SK-N-SH (cell line): ENCODE measurements at regions not wholly inside any gene's neighbourhood (a gene's known extent, or its start where the extent isn't known, plus 50 kb on each side); places are given as distances from the start of the nearest gene placed in this dataset.

Source experiments
- EP300 ChIP-seq, 2 experiments: IDR thresholded peaks; 2 replicates each; pipeline versions ENCODE4 v1.4.0 to v1.6.1; 2012; ENCODE audit warnings: borderline replicate concordance in 1 of 2, low read depth in 1 of 2, low read length in 1 of 2
- EZH2phosphoT487 ChIP-seq: fragments of 200-600 bp; sonication (generic); IDR thresholded peaks from 2 replicates; pipeline ENCODE4 v1.6.1; 2017; ENCODE audit warnings: low read depth, mixed run types, mild to moderate bottlenecking, antibody characterized with exemption, moderate library complexity, borderline replicate concordance
- JUND ChIP-seq: IDR thresholded peaks from 2 replicates; pipeline ENCODE4 v1.4.0; 2012
- MXI1 ChIP-seq: IDR thresholded peaks from 2 replicates; pipeline ENCODE4 v1.6.1; 2012; ENCODE audit warnings: mild to moderate bottlenecking, low read depth, low read length, improper control_type of control experiment
- NFIC ChIP-seq: IDR thresholded peaks from 2 replicates; pipeline ENCODE4 v1.4.0; 2012; ENCODE audit warnings: borderline replicate concordance
- POLR2AphosphoS5 ChIP-seq: IDR thresholded peaks from 2 replicates; pipeline ENCODE4 v1.6.1; 2012; ENCODE audit warnings: low read depth, low read length
- TEAD4 ChIP-seq: IDR thresholded peaks from 2 replicates; pipeline ENCODE4 v1.4.0; 2012; ENCODE audit warnings: mild to moderate bottlenecking, borderline replicate concordance; ENCODE audit not compliant: insufficient read depth
- YY1 ChIP-seq: IDR thresholded peaks from 2 replicates; pipeline ENCODE4 v1.4.0; 2012; ENCODE audit warnings: low read depth, mild to moderate bottlenecking
- TF ChIP-seq, protein P1 (sequence below): fragments of 200-600 bp; sonication (generic); IDR thresholded peaks from 2 replicates; pipeline ENCODE4 v1.6.1; 2017; ENCODE audit warnings: antibody characterized with exemption, mild to moderate bottlenecking, moderate library complexity
- TF ChIP-seq, protein P2 (sequence below): IDR thresholded peaks from 2 replicates; pipeline ENCODE4 v1.6.1; 2012; ENCODE audit warnings: mild to moderate bottlenecking, low read depth, low read length, moderate library complexity
- TF ChIP-seq, protein P3 (sequence below): IDR thresholded peaks from 2 replicates; pipeline ENCODE4 v1.4.0; 2012; ENCODE audit warnings: low read depth, borderline replicate concordance
- TF ChIP-seq, protein P4 (sequence below): IDR thresholded peaks from 2 replicates; pipeline ENCODE4; 2012

DNA sequence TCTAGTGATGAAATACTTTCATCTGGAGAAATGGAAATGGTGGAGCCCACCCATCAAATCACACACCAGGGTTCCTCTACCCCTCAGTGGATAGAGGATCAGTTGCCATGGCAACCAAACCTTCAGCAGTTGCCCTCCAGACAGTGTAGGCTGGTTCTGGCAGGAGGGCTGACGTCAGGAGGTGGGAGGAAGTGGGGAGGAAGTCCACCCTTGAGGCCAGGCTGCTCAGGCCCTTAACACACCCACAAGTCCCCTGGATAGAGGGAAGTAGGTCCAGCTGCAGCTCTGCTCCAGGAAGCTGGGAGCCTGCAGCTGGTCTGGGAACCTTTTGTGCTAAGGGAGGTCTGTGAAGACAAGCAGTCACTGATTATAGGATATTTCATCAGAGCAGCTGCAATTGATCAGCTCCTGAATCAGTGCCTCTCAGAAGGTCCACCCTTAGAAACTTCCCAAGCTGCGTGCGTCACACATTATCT, 186.6 kb downstream of the MTX2 start:
- TF ChIP-seq YY1 = no peak
- TF ChIP-seq TEAD4 = no peak
- TF ChIP-seq EP300 (IDR thresholded peaks at IDR 0.05; ENCODE audit: borderline replicate concordance in 1 of 2, low read depth in 1 of 2, low read length in 1 of 2) = no peak
- TF ChIP-seq, protein P1, sequence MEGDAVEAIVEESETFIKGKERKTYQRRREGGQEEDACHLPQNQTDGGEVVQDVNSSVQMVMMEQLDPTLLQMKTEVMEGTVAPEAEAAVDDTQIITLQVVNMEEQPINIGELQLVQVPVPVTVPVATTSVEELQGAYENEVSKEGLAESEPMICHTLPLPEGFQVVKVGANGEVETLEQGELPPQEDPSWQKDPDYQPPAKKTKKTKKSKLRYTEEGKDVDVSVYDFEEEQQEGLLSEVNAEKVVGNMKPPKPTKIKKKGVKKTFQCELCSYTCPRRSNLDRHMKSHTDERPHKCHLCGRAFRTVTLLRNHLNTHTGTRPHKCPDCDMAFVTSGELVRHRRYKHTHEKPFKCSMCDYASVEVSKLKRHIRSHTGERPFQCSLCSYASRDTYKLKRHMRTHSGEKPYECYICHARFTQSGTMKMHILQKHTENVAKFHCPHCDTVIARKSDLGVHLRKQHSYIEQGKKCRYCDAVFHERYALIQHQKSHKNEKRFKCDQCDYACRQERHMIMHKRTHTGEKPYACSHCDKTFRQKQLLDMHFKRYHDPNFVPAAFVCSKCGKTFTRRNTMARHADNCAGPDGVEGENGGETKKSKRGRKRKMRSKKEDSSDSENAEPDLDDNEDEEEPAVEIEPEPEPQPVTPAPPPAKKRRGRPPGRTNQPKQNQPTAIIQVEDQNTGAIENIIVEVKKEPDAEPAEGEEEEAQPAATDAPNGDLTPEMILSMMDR = no peak
- no peak for TF ChIP-seq POLR2AphosphoS5
- TF ChIP-seq, protein P2, sequence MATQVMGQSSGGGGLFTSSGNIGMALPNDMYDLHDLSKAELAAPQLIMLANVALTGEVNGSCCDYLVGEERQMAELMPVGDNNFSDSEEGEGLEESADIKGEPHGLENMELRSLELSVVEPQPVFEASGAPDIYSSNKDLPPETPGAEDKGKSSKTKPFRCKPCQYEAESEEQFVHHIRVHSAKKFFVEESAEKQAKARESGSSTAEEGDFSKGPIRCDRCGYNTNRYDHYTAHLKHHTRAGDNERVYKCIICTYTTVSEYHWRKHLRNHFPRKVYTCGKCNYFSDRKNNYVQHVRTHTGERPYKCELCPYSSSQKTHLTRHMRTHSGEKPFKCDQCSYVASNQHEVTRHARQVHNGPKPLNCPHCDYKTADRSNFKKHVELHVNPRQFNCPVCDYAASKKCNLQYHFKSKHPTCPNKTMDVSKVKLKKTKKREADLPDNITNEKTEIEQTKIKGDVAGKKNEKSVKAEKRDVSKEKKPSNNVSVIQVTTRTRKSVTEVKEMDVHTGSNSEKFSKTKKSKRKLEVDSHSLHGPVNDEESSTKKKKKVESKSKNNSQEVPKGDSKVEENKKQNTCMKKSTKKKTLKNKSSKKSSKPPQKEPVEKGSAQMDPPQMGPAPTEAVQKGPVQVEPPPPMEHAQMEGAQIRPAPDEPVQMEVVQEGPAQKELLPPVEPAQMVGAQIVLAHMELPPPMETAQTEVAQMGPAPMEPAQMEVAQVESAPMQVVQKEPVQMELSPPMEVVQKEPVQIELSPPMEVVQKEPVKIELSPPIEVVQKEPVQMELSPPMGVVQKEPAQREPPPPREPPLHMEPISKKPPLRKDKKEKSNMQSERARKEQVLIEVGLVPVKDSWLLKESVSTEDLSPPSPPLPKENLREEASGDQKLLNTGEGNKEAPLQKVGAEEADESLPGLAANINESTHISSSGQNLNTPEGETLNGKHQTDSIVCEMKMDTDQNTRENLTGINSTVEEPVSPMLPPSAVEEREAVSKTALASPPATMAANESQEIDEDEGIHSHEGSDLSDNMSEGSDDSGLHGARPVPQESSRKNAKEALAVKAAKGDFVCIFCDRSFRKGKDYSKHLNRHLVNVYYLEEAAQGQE = no peak
- no peak for TF ChIP-seq MXI1
- TF ChIP-seq, protein P3, sequence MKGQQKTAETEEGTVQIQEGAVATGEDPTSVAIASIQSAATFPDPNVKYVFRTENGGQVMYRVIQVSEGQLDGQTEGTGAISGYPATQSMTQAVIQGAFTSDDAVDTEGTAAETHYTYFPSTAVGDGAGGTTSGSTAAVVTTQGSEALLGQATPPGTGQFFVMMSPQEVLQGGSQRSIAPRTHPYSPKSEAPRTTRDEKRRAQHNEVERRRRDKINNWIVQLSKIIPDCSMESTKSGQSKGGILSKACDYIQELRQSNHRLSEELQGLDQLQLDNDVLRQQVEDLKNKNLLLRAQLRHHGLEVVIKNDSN = no peak
- TF ChIP-seq NFIC = no peak
- TF ChIP-seq JUND = no peak
- TF ChIP-seq EZH2phosphoT487 = no peak
- TF ChIP-seq, protein P4, sequence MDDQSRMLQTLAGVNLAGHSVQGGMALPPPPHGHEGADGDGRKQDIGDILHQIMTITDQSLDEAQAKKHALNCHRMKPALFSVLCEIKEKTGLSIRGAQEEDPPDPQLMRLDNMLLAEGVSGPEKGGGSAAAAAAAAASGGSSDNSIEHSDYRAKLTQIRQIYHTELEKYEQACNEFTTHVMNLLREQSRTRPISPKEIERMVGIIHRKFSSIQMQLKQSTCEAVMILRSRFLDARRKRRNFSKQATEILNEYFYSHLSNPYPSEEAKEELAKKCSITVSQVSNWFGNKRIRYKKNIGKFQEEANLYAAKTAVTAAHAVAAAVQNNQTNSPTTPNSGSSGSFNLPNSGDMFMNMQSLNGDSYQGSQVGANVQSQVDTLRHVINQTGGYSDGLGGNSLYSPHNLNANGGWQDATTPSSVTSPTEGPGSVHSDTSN = no peak
